GM21381 (cell line): ENCODE measurements at regions not wholly inside any gene's neighbourhood (a gene's known extent, or its start where the extent isn't known, plus 50 kb on each side); places are given as distances from the start of the nearest gene placed in this dataset.

Experiments
- ATAC-seq: cut with Tn5 transposase; IDR thresholded peaks from one replicate; pipeline ENCODE4 v1.9.1; 2021; ENCODE audit warnings: mild to moderate bottlenecking, moderate library complexity; ENCODE audit not compliant: unreplicated experiment

GRCh38 chr6:146865756-146866379 is 267.1 kb downstream of the ADGB start:
- no peak for ATAC-seq

GRCh38 chr6:146866731-146867414 is 268.1 kb downstream of the ADGB start:
- no peak for ATAC-seq

- ATAC-seq = no peak
Observed at GRCh38 chr6:146868671-146869209, 270.0 kb downstream of the ADGB start.

- ATAC-seq = peak; percentile 68
Observed at GRCh38 chr6:146870760-146871159, 272.0 kb downstream of the ADGB start.

GRCh38 chr6:146871611-146872425 is 273.0 kb downstream of the ADGB start:
- no peak for ATAC-seq

- no peak for ATAC-seq
Observed at GRCh38 chr6:146872426-146872785, 273.6 kb downstream of the ADGB start.

GRCh38 chr6:146874278-146875018 is 275.7 kb downstream of the ADGB start:
- no peak for ATAC-seq

GRCh38 chr6:146875927-146876270 is 277.1 kb downstream of the ADGB start:
- no peak for ATAC-seq

- ATAC-seq = no peak
Observed at GRCh38 chr6:146876271-146877151, 277.7 kb downstream of the ADGB start.

GRCh38 chr6:146878168-146878951 is 279.6 kb downstream of the ADGB start:
- no peak for ATAC-seq

GRCh38 chr6:146878952-146879340 is 280.2 kb downstream of the ADGB start:
- no peak for ATAC-seq

GRCh38 chr6:146879406-146880117 is 280.8 kb downstream of the ADGB start:
- no peak for ATAC-seq

- ATAC-seq = no peak
Observed at GRCh38 chr6:146881228-146882181, 282.7 kb downstream of the ADGB start.

GRCh38 chr6:146883640-146884531 is 285.1 kb downstream of the ADGB start:
- no peak for ATAC-seq

- ATAC-seq = peak; percentile 89
Observed at GRCh38 chr6:146884728-146885127, 286.0 kb downstream of the ADGB start.

GRCh38 chr6:146885708-146886457 is 287.1 kb downstream of the ADGB start:
- no peak for ATAC-seq
